HL-60 (cell line): ENCODE measurements at regions not wholly inside any gene's neighbourhood (a gene's known extent, or its start where the extent isn't known, plus 50 kb on each side); places are given as distances from the start of the nearest gene placed in this dataset.

ENCODE experiments used
- CTCF ChIP-seq: IDR thresholded peaks from one replicate; pipeline ENCODE4 v1.5.1; 2011; ENCODE audit warnings: low read length, control low read depth, inconsistent platforms; ENCODE audit not compliant: insufficient read depth
- GABPA ChIP-seq: IDR thresholded peaks from 2 replicates; pipeline ENCODE4 v1.6.1; 2012; ENCODE audit warnings: low read depth
- POLR2AphosphoS5 ChIP-seq: IDR thresholded peaks from 2 replicates; pipeline ENCODE4 v1.6.1; 2012; ENCODE audit warnings: low read depth
- REST ChIP-seq: IDR thresholded peaks from 2 replicates; pipeline ENCODE4 v1.6.1; 2012; ENCODE audit warnings: low read depth; ENCODE audit not compliant: insufficient replicate concordance
- SPI1 ChIP-seq: IDR thresholded peaks from 2 replicates; pipeline ENCODE4 v1.6.1; 2012; ENCODE audit warnings: low read depth, mild to moderate bottlenecking, borderline replicate concordance

GRCh38 chr12:88889326-88890110, 309.2 kb upstream of the KITLG start:
- TF ChIP-seq CTCF (no peak), POLR2AphosphoS5 (no peak), GABPA (no peak), SPI1 (no peak), REST (no peak)
